NCI-H2196 treated with DMSO at 0.1 percent for 48 hours (cell line): ENCODE measurements at regions not wholly inside any gene's neighbourhood (a gene's known extent, or its start where the extent isn't known, plus 50 kb on each side); places are given as distances from the start of the nearest gene placed in this dataset.

ENCODE experiments used
- DNase-seq: peaks from one replicate; lab custom pipeline; 2025; ENCODE audit not compliant: unreplicated experiment; lab: John Stamatoyannopoulos, UW

GRCh38 chr3:72224804-72225509, 440.0 kb upstream of the PROK2 start:
- DNase-seq, result no peak

DNA sequence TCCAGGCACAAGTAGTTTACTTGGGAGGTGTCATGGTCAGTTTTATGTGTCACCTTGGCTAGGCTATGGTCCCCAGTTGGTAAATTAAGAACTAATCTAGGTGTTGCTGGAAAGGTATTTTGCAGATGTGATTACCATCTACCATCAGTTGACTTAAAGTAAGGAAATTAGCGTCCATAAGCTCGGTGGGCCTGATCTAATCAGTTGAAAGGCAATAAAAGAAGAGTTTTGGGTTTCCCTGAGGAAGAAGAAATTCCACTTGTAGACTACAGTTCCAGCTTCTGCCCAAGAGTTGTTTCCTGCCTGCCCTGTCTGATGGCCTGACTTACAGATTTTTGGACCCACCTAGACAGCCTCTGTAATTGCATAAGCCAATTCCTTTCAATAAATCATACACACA, 438.7 kb upstream of the PROK2 start:
- no peak for DNase-seq

DNA sequence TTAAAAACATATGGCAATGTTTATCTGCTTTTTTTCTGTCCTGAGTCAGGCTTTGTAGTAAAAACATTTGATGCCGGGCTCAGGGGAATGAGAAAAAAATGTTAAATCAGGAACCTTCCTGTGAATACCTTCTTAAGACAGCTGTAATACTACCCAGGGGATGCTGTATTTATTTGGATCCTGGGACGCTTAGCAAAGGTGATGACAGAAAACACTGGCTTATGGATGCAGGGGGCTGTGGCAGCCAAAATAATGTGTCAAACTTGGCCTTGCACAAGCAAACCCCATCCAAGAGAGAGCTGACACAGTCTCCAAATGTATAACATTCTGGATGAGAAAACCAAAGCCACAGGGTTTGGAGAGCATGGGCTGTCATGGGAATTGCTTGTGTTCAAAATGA, 438.2 kb upstream of the PROK2 start:
- no peak for DNase-seq

- DNase-seq, result no peak
Measured at GRCh38 chr3:72222410-72222809, 437.5 kb upstream of the PROK2 start.

DNA sequence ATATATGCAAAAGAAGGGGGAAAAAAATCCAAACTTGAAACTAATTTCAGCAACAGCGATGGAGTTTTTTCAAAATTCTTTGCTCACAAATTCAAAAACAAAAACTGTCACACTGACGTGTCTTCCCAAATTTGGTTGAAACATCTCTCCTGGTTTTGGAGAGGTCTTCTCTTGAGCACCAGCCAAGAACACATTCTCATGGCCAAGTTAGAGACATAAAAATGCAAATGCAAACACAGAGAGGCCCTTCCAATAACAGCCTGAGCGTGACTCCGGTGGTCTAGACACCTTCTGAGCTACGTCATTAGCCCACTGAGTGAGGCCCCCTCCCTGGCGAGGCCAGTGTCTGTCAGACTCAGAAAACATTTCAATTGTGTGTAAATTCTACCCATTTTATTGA, 436.0 kb upstream of the PROK2 start:
- DNase-seq, result no peak

- DNase-seq, result no peak
Measured at GRCh38 chr3:72219752-72220151, 434.8 kb upstream of the PROK2 start.

DNA sequence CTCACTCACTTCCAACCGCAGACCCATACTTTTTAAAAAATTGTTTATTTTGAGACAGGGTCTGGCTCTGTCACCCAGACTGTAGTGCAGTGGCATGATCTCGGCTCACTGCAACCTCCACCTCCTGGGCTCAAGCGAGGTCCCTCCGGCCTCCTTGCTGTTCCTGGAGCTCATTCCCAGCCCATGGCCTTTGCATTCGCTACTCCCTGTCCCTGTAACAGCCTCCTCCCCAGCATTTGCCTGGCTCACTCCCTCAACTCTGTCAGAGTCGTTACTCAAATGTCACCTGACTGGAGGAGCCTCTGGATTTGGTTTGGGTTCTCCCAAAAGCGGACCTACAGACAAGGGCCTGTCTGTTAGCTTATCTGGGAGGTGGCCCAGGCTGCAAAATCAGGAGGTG, 432.6 kb upstream of the PROK2 start:
- no peak for DNase-seq

DNA sequence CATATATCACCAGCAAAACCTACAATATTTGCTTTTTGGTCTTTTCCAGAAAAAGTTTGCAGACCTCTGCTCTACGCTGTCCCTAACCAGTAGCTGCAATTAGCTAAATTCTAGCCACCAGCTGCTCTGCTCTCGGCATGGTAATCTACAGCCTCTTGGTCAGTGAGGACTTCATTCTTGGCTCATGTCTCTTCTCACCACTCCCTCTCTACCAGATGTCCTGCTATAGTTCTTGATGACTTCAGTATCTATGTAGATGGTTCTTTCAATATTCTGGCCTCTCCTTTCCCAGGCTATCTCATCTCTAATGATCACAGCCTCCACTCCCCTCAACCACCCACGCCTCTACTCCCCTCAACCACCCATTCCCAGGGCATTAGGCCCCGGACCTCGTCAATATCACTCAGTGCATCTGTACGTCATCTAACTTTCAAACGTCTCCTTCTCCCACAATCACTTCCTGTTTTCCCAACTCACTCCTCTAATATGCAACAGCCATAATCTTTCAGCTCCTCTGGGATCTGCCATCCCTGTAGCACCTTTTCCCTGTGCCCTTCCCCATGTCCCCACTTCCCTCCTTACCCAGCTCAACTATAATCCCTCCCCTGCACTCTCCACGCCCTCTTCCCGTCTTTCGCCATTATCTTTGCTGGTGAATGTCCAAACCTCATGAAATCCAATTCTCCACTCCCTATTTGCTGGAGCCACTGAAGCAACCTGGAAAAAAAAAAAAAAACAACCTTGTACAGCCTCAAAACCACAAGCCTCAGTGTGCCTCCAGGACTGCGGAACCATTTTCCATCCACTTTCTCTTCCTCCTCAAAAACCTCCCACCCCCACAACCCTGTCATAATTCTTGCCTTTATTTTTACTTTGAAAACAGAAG, 429.4 kb upstream of the PROK2 start:
- DNase-seq, result no peak

DNA sequence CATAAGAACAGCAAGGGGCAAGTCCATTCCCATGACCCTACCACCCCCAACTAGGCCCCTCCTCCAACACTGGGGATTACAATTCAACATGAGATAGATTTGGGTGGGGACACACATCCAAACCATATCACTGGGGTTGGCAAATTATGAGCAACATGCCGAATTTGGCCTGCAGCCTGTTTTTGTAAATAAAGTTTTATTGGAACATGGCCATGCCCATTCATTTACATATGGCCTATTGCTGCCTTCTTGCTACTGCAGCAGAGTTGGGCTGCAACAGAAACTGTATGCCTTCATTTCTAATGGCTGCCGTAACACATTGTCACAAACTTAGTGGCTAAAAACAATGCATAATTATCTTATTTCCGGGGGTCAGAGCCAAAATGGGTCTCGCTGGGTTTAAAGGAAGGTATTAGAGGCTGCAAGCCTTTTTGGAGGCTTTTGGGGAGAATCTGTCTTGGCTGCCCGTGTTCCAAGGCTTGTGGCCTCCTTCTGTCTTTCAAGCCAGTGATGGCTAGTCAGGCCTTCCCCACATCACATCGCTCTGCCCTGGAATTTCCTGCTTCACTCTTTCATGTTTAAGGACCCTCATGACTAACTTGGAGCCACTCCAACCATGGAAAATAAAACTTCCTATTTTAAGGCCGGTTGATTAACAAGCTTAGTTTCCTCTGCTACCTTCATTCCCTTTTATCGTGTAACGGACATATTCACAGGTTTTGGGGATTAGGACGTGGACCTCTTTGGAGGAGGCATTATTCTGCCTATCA, 428.5 kb upstream of the PROK2 start:
- DNase-seq, result no peak

GRCh38 chr3:72212396-72212795, 427.4 kb upstream of the PROK2 start:
- DNase-seq, result no peak

DNA sequence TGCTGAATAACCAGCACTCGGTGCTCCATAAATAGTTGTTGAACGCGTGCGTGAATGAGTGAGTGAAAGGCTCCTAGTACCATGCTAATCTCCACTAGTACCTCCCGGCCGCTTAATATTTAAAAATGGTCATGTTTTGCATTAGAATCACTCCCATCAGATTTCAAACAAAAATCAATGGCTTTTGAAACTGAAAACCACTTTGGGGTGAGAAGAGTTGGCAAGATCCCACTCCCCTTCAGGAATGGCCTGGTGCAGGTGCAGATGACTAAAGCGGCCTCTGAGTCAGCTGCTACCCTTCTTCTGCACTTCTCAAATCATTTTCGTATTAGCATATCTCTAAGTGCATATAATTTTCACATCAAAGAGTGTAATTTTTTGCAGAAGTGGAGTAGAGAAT, 425.3 kb upstream of the PROK2 start:
- DNase-seq, result no peak

DNA sequence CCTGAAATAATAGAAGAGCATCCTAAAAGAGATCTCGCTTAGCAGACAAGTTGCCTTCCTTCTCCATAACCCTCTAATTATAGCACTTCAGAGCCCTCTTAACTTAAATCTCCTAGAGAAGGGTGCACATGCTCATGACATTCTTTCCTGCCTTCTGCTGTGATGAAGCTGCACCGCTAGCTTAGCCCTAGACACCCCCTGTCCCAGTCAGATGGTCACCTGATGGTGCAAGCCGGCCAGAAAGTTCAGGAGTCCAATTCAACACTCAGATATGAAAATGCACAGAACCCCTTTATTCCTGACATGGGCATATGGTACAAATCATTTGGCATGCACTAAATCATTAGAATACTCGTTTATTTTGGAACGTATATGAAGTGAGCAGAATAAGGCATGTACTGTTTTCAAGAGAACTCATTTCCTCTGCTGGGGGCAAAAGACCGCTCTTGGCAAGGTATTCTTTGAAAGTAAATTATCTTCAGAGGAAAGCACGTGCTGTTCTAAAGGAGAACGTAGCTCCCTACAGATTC, 420.4 kb upstream of the PROK2 start:
- no peak for DNase-seq

GRCh38 chr3:72204452-72204851, 419.5 kb upstream of the PROK2 start:
- DNase-seq, result no peak

GRCh38 chr3:72203613-72204349, 418.8 kb upstream of the PROK2 start:
- DNase-seq, result no peak

- no peak for DNase-seq
Measured at GRCh38 chr3:72203105-72203504, 418.2 kb upstream of the PROK2 start.

- no peak for DNase-seq
Measured at GRCh38 chr3:72200332-72200731, 415.4 kb upstream of the PROK2 start.

DNA sequence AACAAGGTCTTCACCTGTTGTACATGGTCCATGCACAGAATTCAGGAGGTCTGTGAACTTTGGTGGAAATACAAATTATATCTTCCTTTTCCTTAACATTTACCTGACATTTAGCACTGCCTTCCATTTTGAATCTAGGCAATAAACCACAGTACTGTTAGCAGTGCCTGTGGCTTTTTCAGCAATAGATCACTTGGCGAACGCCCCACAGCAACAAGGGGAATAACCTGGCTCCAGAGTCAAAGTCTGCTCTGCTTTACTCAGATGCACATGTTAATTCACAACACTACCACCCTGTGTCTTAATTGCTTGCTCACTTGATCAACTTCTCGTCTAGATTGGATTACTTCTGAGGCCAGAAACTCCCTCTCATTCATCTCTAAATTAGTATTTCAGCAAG, 414.6 kb upstream of the PROK2 start:
- no peak for DNase-seq

GRCh38 chr3:72196377-72196929, 411.5 kb upstream of the PROK2 start:
- no peak for DNase-seq

GRCh38 chr3:72195895-72196294, 410.9 kb upstream of the PROK2 start:
- DNase-seq, result no peak

- no peak for DNase-seq
Measured at GRCh38 chr3:72194458-72194857, 409.5 kb upstream of the PROK2 start.
